GM20000 (cell line): ENCODE measurements at regions not wholly inside any gene's neighbourhood (a gene's known extent, or its start where the extent isn't known, plus 50 kb on each side); places are given as distances from the start of the nearest gene placed in this dataset.

Experiments
- DNase-seq: peaks from one replicate; pipeline ENCODE4 v3.0.0; 2012; ENCODE audit warnings: low spot score
- CTCF ChIP-seq: IDR thresholded peaks from 2 replicates; pipeline ENCODE4 v1.5.1; 2012; ENCODE audit warnings: mild to moderate bottlenecking, control low read depth; ENCODE audit errors: extremely low read depth, missing control alignments

- TF ChIP-seq CTCF = no peak
- DNase-seq = no peak
Measured at GRCh38 chr13:56066321-56066720, 1074.4 kb upstream of the PRR20A start.

GRCh38 chr13:56102641-56103040 is 1038.1 kb upstream of the PRR20A start:
- no peak for DNase-seq
- no peak for TF ChIP-seq CTCF

GRCh38 chr13:56110751-56111150 is 1030.0 kb upstream of the PRR20A start:
- TF ChIP-seq CTCF = no peak
- no peak for DNase-seq

- no peak for TF ChIP-seq CTCF
- no peak for DNase-seq
Measured at GRCh38 chr13:56134524-56134923, 1006.2 kb upstream of the PRR20A start.

- no peak for TF ChIP-seq CTCF
- DNase-seq = no peak
Measured at GRCh38 chr13:56166864-56167263, 973.9 kb upstream of the PRR20A start.

- TF ChIP-seq CTCF = no peak
- DNase-seq = no peak
Measured at GRCh38 chr13:56168581-56168980, 972.1 kb upstream of the PRR20A start.

- no peak for TF ChIP-seq CTCF
- no peak for DNase-seq
Measured at GRCh38 chr13:56173346-56173745, 967.4 kb upstream of the PRR20A start.

GRCh38 chr13:56182598-56182997 is 958.1 kb upstream of the PRR20A start:
- TF ChIP-seq CTCF = no peak
- no peak for DNase-seq
